ENCODE measurements at regions not wholly inside any gene's neighbourhood (a gene's known extent, or its start where the extent isn't known, plus 50 kb on each side); places are given as distances from the start of the nearest gene placed in this dataset.

GRCh38 chr3:159902546-159903314 is 85.9 kb upstream of the IL12A start:
- intact Hi-C loops (cut with DNase I) = no loop called here
- H3K9me3 ChIP-seq = no peaks in the 10 kb centered on the region
- WGBS, 2 donors = 70 to 79% methylated on average over 8 of the region's 8 CpGs
- peaks cover 0 to 6% (median 2%) of the 10 kb centered on the region in 4 donors for H3K4me1 ChIP-seq
- TF ChIP-seq POLR2AphosphoS5 (IDR thresholded peaks at IDR 0.05) (no peak), CTCF (IDR thresholded peaks at IDR 0.05) (no peak), POLR2A (IDR thresholded peaks at IDR 0.05) (no peak), EP300 (IDR thresholded peaks at IDR 0.05) (no peak)
- no peak overlapping the region for H3K4me3 ChIP-seq
- no peak for DNase-seq
- no peak overlapping the region for H3K27ac ChIP-seq
- no peaks in the 10 kb centered on the region for H3K27me3 ChIP-seq
- H3K36me3 ChIP-seq = peaks cover 0 to 6% (median 0%) of the 10 kb centered on the region in 4 donors

- no peaks in the 10 kb centered on the region for H3K36me3 ChIP-seq
- H3K4me1 ChIP-seq = no peaks in the 10 kb centered on the region
- no peak overlapping the region for H3K4me3 ChIP-seq
- H3K27ac ChIP-seq = no peak overlapping the region
- intact Hi-C loops (cut with DNase I) = no loop called here
- no peak for DNase-seq
- no peak for TF ChIP-seq POLR2A (IDR thresholded peaks at IDR 0.05)
- no peak for TF ChIP-seq CTCF (IDR thresholded peaks at IDR 0.05)
- no peak for TF ChIP-seq EP300 (IDR thresholded peaks at IDR 0.05)
- no peak for TF ChIP-seq POLR2AphosphoS5 (IDR thresholded peaks at IDR 0.05)
- H3K9me3 ChIP-seq = no peaks in the 10 kb centered on the region
- WGBS, 2 donors = 42 to 52% methylated on average over 2 of the region's 2 CpGs
- no peaks in the 10 kb centered on the region for H3K27me3 ChIP-seq
Observed at GRCh38 chr3:159904455-159904854, 84.2 kb upstream of the IL12A start.

- Histone ChIP-seq H3K4me1 (no peaks in the 10 kb centered on the region), H3K27me3 (no peaks in the 10 kb centered on the region), H3K36me3 (no peaks in the 10 kb centered on the region), H3K4me3 (no peak overlapping the region), H3K9me3 (no peaks in the 10 kb centered on the region), H3K27ac (no peak overlapping the region)
- intact Hi-C loops (cut with DNase I) = no loop called here
- WGBS, 2 donors = 85 to 91% methylated on average over 2 of the region's 2 CpGs
- DNase-seq = no peak
- TF ChIP-seq POLR2AphosphoS5 (IDR thresholded peaks at IDR 0.05) = no peak
- TF ChIP-seq CTCF (IDR thresholded peaks at IDR 0.05) = no peak
- no peak for TF ChIP-seq POLR2A (IDR thresholded peaks at IDR 0.05)
- TF ChIP-seq EP300 (IDR thresholded peaks at IDR 0.05) = no peak
Observed at GRCh38 chr3:159904911-159905310, 83.7 kb upstream of the IL12A start.

GRCh38 chr3:159907828-159908227 is 80.8 kb upstream of the IL12A start:
- no peaks in the 10 kb centered on the region for H3K9me3 ChIP-seq
- 72 to 85% methylated on average over 1 of the region's 1 CpG for WGBS, 2 donors
- no peak for DNase-seq
- intact Hi-C loops (cut with DNase I) = no loop called here
- peaks cover 0 to 9% (median 0%) of the 10 kb centered on the region in 4 donors for H3K4me1 ChIP-seq
- TF ChIP-seq CTCF (IDR thresholded peaks at IDR 0.05) = no peak
- TF ChIP-seq POLR2A (IDR thresholded peaks at IDR 0.05) = no peak
- no peak for TF ChIP-seq POLR2AphosphoS5 (IDR thresholded peaks at IDR 0.05)
- no peak for TF ChIP-seq EP300 (IDR thresholded peaks at IDR 0.05)
- H3K27me3 ChIP-seq = no peaks in the 10 kb centered on the region
- no peak overlapping the region for H3K4me3 ChIP-seq
- no peaks in the 10 kb centered on the region for H3K36me3 ChIP-seq
- H3K27ac ChIP-seq = no peak overlapping the region
